ENCODE measurements at regions not wholly inside any gene's neighbourhood (a gene's known extent, or its start where the extent isn't known, plus 50 kb on each side); places are given as distances from the start of the nearest gene placed in this dataset.

DNA sequence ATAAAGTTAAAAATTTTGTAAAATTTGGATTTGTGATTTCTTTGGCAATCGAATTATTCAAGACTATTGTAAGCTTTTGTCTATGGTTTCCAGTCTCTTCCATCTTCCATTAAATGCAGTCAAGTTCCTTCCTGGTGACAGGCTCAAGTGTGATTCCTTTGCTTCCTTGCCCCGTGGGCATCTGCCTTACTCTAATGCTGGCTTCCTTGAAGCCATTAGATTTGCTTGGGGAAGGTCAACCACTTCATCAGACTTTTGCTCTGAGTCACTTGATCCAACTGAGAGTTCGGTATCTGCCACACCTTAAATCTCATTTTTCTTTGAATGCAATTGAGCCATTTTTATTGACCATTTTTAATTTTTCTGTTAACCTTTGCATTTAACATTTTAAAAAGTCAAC, 648.8 kb downstream of the SPOCK3 start:
- TF ChIP-seq, protein P1, sequence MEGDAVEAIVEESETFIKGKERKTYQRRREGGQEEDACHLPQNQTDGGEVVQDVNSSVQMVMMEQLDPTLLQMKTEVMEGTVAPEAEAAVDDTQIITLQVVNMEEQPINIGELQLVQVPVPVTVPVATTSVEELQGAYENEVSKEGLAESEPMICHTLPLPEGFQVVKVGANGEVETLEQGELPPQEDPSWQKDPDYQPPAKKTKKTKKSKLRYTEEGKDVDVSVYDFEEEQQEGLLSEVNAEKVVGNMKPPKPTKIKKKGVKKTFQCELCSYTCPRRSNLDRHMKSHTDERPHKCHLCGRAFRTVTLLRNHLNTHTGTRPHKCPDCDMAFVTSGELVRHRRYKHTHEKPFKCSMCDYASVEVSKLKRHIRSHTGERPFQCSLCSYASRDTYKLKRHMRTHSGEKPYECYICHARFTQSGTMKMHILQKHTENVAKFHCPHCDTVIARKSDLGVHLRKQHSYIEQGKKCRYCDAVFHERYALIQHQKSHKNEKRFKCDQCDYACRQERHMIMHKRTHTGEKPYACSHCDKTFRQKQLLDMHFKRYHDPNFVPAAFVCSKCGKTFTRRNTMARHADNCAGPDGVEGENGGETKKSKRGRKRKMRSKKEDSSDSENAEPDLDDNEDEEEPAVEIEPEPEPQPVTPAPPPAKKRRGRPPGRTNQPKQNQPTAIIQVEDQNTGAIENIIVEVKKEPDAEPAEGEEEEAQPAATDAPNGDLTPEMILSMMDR (IDR thresholded peaks at IDR 0.05) = no peak
- no peak for TF ChIP-seq MYC (IDR thresholded peaks at IDR 0.05; ENCODE audit: borderline replicate concordance, low read length)
- no peak for TF ChIP-seq POLR2A (IDR thresholded peaks at IDR 0.05; ENCODE audit: low read length)
- TF ChIP-seq POLR2AphosphoS2 (conservative IDR thresholded peaks at IDR 0.05; ENCODE audit: low read length) = no peak
- TF ChIP-seq EHMT2 (IDR thresholded peaks at IDR 0.05; ENCODE audit: low read depth) = no peak
- no peak for TF ChIP-seq EP300 (IDR thresholded peaks at IDR 0.05)
